ENCODE measurements at regions not wholly inside any gene's neighbourhood (a gene's known extent, or its start where the extent isn't known, plus 50 kb on each side); places are given as distances from the start of the nearest gene placed in this dataset.
A peak's percentile ranks its signal among the peaks of the same experiment; 100 is the strongest.

- Histone ChIP-seq H3K4me1 (ENCODE audit: control insufficient read depth, insufficient read depth, low read length) (peaks cover 22% of the 10 kb centered on the region), H3K9ac (ENCODE audit: low read length in 2 of 2) (no peak overlapping the region), H3K4me3 (ENCODE audit: low read length in 2 of 2) (no peak overlapping the region), H3K27me3 (ENCODE audit: control insufficient read depth in 1 of 2, insufficient read depth in 2 of 2, low read length in 2 of 2) (no peaks in the 10 kb centered on the region), H3K9me3 (ENCODE audit: control insufficient read depth in 2 of 2, low read length in 2 of 2) (peaks cover 3 to 4% of the 10 kb centered on the region in 2 donors), H3K36me3 (ENCODE audit: control insufficient read depth in 2 of 2, insufficient read depth in 2 of 2, low read length in 2 of 2) (no peaks in the 10 kb centered on the region), H3K27ac (ENCODE audit: low read length) (no peak overlapping the region)
Observed at GRCh38 chr2:43020990-43021669, 205.3 kb downstream of the ZFP36L2 start.

GRCh38 chr2:43020296-43020695 is 206.1 kb downstream of the ZFP36L2 start:
- Histone ChIP-seq H3K9ac (ENCODE audit: low read length in 2 of 2) (no peak overlapping the region), H3K4me1 (ENCODE audit: control insufficient read depth, insufficient read depth, low read length) (peaks cover 21% of the 10 kb centered on the region), H3K27ac (ENCODE audit: low read length) (no peak overlapping the region), H3K4me3 (ENCODE audit: low read length in 2 of 2) (no peak overlapping the region), H3K27me3 (ENCODE audit: control insufficient read depth in 1 of 2, insufficient read depth in 2 of 2, low read length in 2 of 2) (no peaks in the 10 kb centered on the region), H3K36me3 (ENCODE audit: control insufficient read depth in 2 of 2, insufficient read depth in 2 of 2, low read length in 2 of 2) (no peaks in the 10 kb centered on the region), H3K9me3 (ENCODE audit: control insufficient read depth in 2 of 2, low read length in 2 of 2) (peaks cover 3 to 4% of the 10 kb centered on the region in 2 donors)

- no peak overlapping the region for H3K4me3 ChIP-seq (ENCODE audit: low read length in 2 of 2)
- H3K9me3 ChIP-seq (ENCODE audit: control insufficient read depth in 2 of 2, low read length in 2 of 2) = peaks cover 3 to 4% of the 10 kb centered on the region in 2 donors
- peaks cover 15% of the 10 kb centered on the region for H3K4me1 ChIP-seq (ENCODE audit: control insufficient read depth, insufficient read depth, low read length)
- H3K27ac ChIP-seq (ENCODE audit: low read length) = no peak overlapping the region
- no peaks in the 10 kb centered on the region for H3K27me3 ChIP-seq (ENCODE audit: control insufficient read depth in 1 of 2, insufficient read depth in 2 of 2, low read length in 2 of 2)
- H3K9ac ChIP-seq (ENCODE audit: low read length in 2 of 2) = no peak overlapping the region
- H3K36me3 ChIP-seq (ENCODE audit: control insufficient read depth in 2 of 2, insufficient read depth in 2 of 2, low read length in 2 of 2) = no peaks in the 10 kb centered on the region
Observed at GRCh38 chr2:43019536-43020183, 206.7 kb downstream of the ZFP36L2 start.

GRCh38 chr2:43019025-43019367 is 207.4 kb downstream of the ZFP36L2 start:
- Histone ChIP-seq H3K36me3 (ENCODE audit: control insufficient read depth in 2 of 2, insufficient read depth in 2 of 2, low read length in 2 of 2) (no peaks in the 10 kb centered on the region), H3K4me3 (ENCODE audit: low read length in 2 of 2) (no peak overlapping the region), H3K27me3 (ENCODE audit: control insufficient read depth in 1 of 2, insufficient read depth in 2 of 2, low read length in 2 of 2) (no peaks in the 10 kb centered on the region), H3K9ac (ENCODE audit: low read length in 2 of 2) (no peak overlapping the region), H3K4me1 (ENCODE audit: control insufficient read depth, insufficient read depth, low read length) (peaks cover 9% of the 10 kb centered on the region), H3K9me3 (ENCODE audit: control insufficient read depth in 2 of 2, low read length in 2 of 2) (peaks cover 3 to 4% of the 10 kb centered on the region in 2 donors), H3K27ac (ENCODE audit: low read length) (peak overlapping the region; percentile 37)

- H3K27me3 ChIP-seq (ENCODE audit: control insufficient read depth in 1 of 2, insufficient read depth in 2 of 2, low read length in 2 of 2) = no peaks in the 10 kb centered on the region
- H3K27ac ChIP-seq (ENCODE audit: low read length) = peak overlapping the region; percentile 37
- H3K4me1 ChIP-seq (ENCODE audit: control insufficient read depth, insufficient read depth, low read length) = peaks cover 8% of the 10 kb centered on the region
- no peak overlapping the region for H3K9ac ChIP-seq (ENCODE audit: low read length in 2 of 2)
- H3K4me3 ChIP-seq (ENCODE audit: low read length in 2 of 2) = no peak overlapping the region
- no peaks in the 10 kb centered on the region for H3K36me3 ChIP-seq (ENCODE audit: control insufficient read depth in 2 of 2, insufficient read depth in 2 of 2, low read length in 2 of 2)
- H3K9me3 ChIP-seq (ENCODE audit: control insufficient read depth in 2 of 2, low read length in 2 of 2) = peaks cover 3 to 4% of the 10 kb centered on the region in 2 donors
Observed at GRCh38 chr2:43018179-43019024, 208.0 kb downstream of the ZFP36L2 start.

GRCh38 chr2:43013821-43014345 is 212.5 kb downstream of the ZFP36L2 start:
- H3K27ac ChIP-seq (ENCODE audit: low read length) = no peak overlapping the region
- no peak overlapping the region for H3K9ac ChIP-seq (ENCODE audit: low read length in 2 of 2)
- peaks cover 0 to 2% of the 10 kb centered on the region in 2 donors for H3K27me3 ChIP-seq (ENCODE audit: control insufficient read depth in 1 of 2, insufficient read depth in 2 of 2, low read length in 2 of 2)
- H3K4me3 ChIP-seq (ENCODE audit: low read length in 2 of 2) = no peak overlapping the region
- H3K4me1 ChIP-seq (ENCODE audit: control insufficient read depth, insufficient read depth, low read length) = peaks cover 7% of the 10 kb centered on the region
- H3K36me3 ChIP-seq (ENCODE audit: control insufficient read depth in 2 of 2, insufficient read depth in 2 of 2, low read length in 2 of 2) = no peaks in the 10 kb centered on the region
- no peaks in the 10 kb centered on the region for H3K9me3 ChIP-seq (ENCODE audit: control insufficient read depth in 2 of 2, low read length in 2 of 2)

GRCh38 chr2:43012966-43013365 is 213.4 kb downstream of the ZFP36L2 start:
- Histone ChIP-seq H3K36me3 (ENCODE audit: control insufficient read depth in 2 of 2, insufficient read depth in 2 of 2, low read length in 2 of 2) (no peaks in the 10 kb centered on the region), H3K27me3 (ENCODE audit: control insufficient read depth in 1 of 2, insufficient read depth in 2 of 2, low read length in 2 of 2) (peaks cover 0 to 2% of the 10 kb centered on the region in 2 donors), H3K9ac (ENCODE audit: low read length in 2 of 2) (no peak overlapping the region), H3K9me3 (ENCODE audit: control insufficient read depth in 2 of 2, low read length in 2 of 2) (no peaks in the 10 kb centered on the region), H3K27ac (ENCODE audit: low read length) (no peak overlapping the region), H3K4me3 (ENCODE audit: low read length in 2 of 2) (no peak overlapping the region), H3K4me1 (ENCODE audit: control insufficient read depth, insufficient read depth, low read length) (no peaks in the 10 kb centered on the region)

GRCh38 chr2:43011158-43011491 is 215.3 kb downstream of the ZFP36L2 start:
- peaks cover 0 to 2% of the 10 kb centered on the region in 2 donors for H3K27me3 ChIP-seq (ENCODE audit: control insufficient read depth in 1 of 2, insufficient read depth in 2 of 2, low read length in 2 of 2)
- H3K4me3 ChIP-seq (ENCODE audit: low read length in 2 of 2) = no peak overlapping the region
- no peaks in the 10 kb centered on the region for H3K36me3 ChIP-seq (ENCODE audit: control insufficient read depth in 2 of 2, insufficient read depth in 2 of 2, low read length in 2 of 2)
- H3K9me3 ChIP-seq (ENCODE audit: control insufficient read depth in 2 of 2, low read length in 2 of 2) = no peaks in the 10 kb centered on the region
- H3K4me1 ChIP-seq (ENCODE audit: control insufficient read depth, insufficient read depth, low read length) = no peaks in the 10 kb centered on the region
- no peak overlapping the region for H3K27ac ChIP-seq (ENCODE audit: low read length)
- no peak overlapping the region for H3K9ac ChIP-seq (ENCODE audit: low read length in 2 of 2)

GRCh38 chr2:43010438-43011157 is 215.8 kb downstream of the ZFP36L2 start:
- Histone ChIP-seq H3K9ac (ENCODE audit: low read length in 2 of 2) (no peak overlapping the region), H3K4me3 (ENCODE audit: low read length in 2 of 2) (no peak overlapping the region), H3K27me3 (ENCODE audit: control insufficient read depth in 1 of 2, insufficient read depth in 2 of 2, low read length in 2 of 2) (peaks cover 0 to 2% of the 10 kb centered on the region in 2 donors), H3K27ac (ENCODE audit: low read length) (no peak overlapping the region), H3K4me1 (ENCODE audit: control insufficient read depth, insufficient read depth, low read length) (no peaks in the 10 kb centered on the region), H3K36me3 (ENCODE audit: control insufficient read depth in 2 of 2, insufficient read depth in 2 of 2, low read length in 2 of 2) (no peaks in the 10 kb centered on the region), H3K9me3 (ENCODE audit: control insufficient read depth in 2 of 2, low read length in 2 of 2) (no peaks in the 10 kb centered on the region)

- H3K27ac ChIP-seq (ENCODE audit: low read length) = no peak overlapping the region
- H3K36me3 ChIP-seq (ENCODE audit: control insufficient read depth in 2 of 2, insufficient read depth in 2 of 2, low read length in 2 of 2) = no peaks in the 10 kb centered on the region
- H3K9ac ChIP-seq (ENCODE audit: low read length in 2 of 2) = no peak overlapping the region
- peaks cover 0 to 2% of the 10 kb centered on the region in 2 donors for H3K27me3 ChIP-seq (ENCODE audit: control insufficient read depth in 1 of 2, insufficient read depth in 2 of 2, low read length in 2 of 2)
- H3K4me1 ChIP-seq (ENCODE audit: control insufficient read depth, insufficient read depth, low read length) = no peaks in the 10 kb centered on the region
- H3K9me3 ChIP-seq (ENCODE audit: control insufficient read depth in 2 of 2, low read length in 2 of 2) = no peaks in the 10 kb centered on the region
- no peak overlapping the region for H3K4me3 ChIP-seq (ENCODE audit: low read length in 2 of 2)
Observed at GRCh38 chr2:43009448-43009847, 217.0 kb downstream of the ZFP36L2 start.
